22Rv1 (cell line): ENCODE measurements at regions not wholly inside any gene's neighbourhood (a gene's known extent, or its start where the extent isn't known, plus 50 kb on each side); places are given as distances from the start of the nearest gene placed in this dataset.

Source experiments
- CTCF ChIP-seq: fragments of 450-650 bp; IDR thresholded peaks from 2 replicates; pipeline ENCODE4 v1.5.1; 2017; ENCODE audit warnings: mild to moderate bottlenecking
- ZFX ChIP-seq: fragments of 450-650 bp; IDR thresholded peaks from 2 replicates; pipeline ENCODE4 v1.6.1; 2017; ENCODE audit warnings: antibody characterized with exemption, borderline replicate concordance

- no peak for TF ChIP-seq CTCF
- no peak for TF ChIP-seq ZFX
Measured at GRCh38 chr6:154592199-154592860, 81.8 kb upstream of the CNKSR3 start.
